GM23338 (cell line): ENCODE measurements at regions not wholly inside any gene's neighbourhood (a gene's known extent, or its start where the extent isn't known, plus 50 kb on each side); places are given as distances from the start of the nearest gene placed in this dataset.

ENCODE experiments used
- CTCF ChIP-seq, 2 experiments: fragments of 200-600 bp in 1 of 2; sonication (generic) in 1 of 2; conservative IDR thresholded peaks; 2 replicates each; pipeline versions ENCODE4 v1.5.1 to v1.6.1; 2016 to 2017; ENCODE audit warnings: antibody characterized with exemption in 2 of 2, low read depth in 2 of 2, mild to moderate bottlenecking in 2 of 2, moderate library complexity in 1 of 2
- EZH2 ChIP-seq: fragments of 200-600 bp; sonication (generic); IDR thresholded peaks from one replicate; pipeline ENCODE4 v1.8.0; 2017; ENCODE audit warnings: antibody characterized with exemption, mild to moderate bottlenecking, low read depth; ENCODE audit not compliant: unreplicated experiment
- POLR2AphosphoS5 ChIP-seq: IDR thresholded peaks from 2 replicates; pipeline ENCODE4 v1.6.1; 2016; ENCODE audit warnings: antibody characterized with exemption, low read depth
- ZNF114 ChIP-seq: fragments of 250-450 bp; sonication (Bioruptor Pico); IDR thresholded peaks from 2 replicates; pipeline ENCODE4 v1.5.0; 2020; ENCODE audit warnings: mild to moderate bottlenecking, moderate library complexity

DNA sequence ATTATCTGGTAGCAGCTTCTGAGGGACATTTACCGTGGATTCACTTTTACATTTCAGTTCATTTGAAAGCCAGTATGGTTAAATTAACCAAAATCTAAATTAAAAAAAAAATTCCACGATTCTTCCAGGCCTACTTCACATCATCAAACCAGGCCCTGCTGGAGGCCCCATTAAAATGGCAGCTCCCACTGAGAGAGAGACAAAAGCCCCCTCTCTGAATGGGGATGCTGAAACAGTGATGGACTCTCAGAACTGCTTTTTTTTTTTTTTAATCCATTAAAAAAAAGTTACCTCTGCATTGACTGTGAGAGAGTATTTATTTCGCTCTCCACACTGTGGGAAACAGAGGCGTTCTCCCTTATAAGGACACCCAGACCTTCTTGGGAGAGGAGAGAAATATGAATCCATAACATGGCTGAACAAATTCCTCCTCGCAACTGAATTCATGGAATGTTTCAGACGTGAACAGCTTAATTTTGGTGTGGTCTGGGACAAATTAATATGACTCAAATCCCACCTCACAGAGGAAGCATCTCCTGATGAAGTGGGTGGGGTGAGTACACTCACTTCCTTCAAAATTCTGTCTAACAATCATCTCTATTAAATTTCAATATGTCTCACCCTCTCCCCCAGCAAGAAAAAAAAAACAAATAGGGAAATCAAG lies 73.5 kb downstream of the SAMD9 start:
- no peak for TF ChIP-seq EZH2
- no peak for TF ChIP-seq CTCF (conservative IDR thresholded peaks at IDR 0.05; ENCODE audit: low read depth in 2 of 2)
- TF ChIP-seq ZNF114 (CRISPR knock-in tag), result no peak
- no peak for TF ChIP-seq POLR2AphosphoS5
